ENCODE measurements at regions not wholly inside any gene's neighbourhood (a gene's known extent, or its start where the extent isn't known, plus 50 kb on each side); places are given as distances from the start of the nearest gene placed in this dataset.

GRCh38 chr2:118469103-118469502 is 378.3 kb downstream of the EN1 start:
- peak; percentile 15 for DNase-seq (ENCODE audit: low spot score)
- Histone ChIP-seq H2AFZ (replicated peaks) (no peak overlapping the region), H3K4me3 (no peak overlapping the region), H3F3A (ENCODE audit: low read depth) (no peaks in the 10 kb centered on the region), H3K27me3 (peaks cover 99% of the 10 kb centered on the region), H3K4me2 (no peak overlapping the region), H3K9me3 (ENCODE audit: low read depth) (no peaks in the 10 kb centered on the region), H3K4me1 (peaks cover 9% of the 10 kb centered on the region), H3K9ac (no peak overlapping the region), H3K27ac (no peak overlapping the region), H4K20me1 (ENCODE audit: low read depth) (peaks cover 31% of the 10 kb centered on the region), H3K36me3 (no peaks in the 10 kb centered on the region), H3K79me2 (ENCODE audit: low read depth) (no peaks in the 10 kb centered on the region)
- peaks cover 33% of the 10 kb centered on the region for H3K27me3 Mint-ChIP-seq (ENCODE audit: insufficient read depth, low read depth)
- peaks cover 2% of the 10 kb centered on the region for H3K9me3 Mint-ChIP-seq
- H3K4me3 Mint-ChIP-seq = no peak overlapping the region
- peaks cover 24% of the 10 kb centered on the region for H3K4me1 Mint-ChIP-seq
- TF ChIP-seq EZH2phosphoT487 (IDR thresholded peaks at IDR 0.05) (peak; percentile 53), CTCF (IDR thresholded peaks at IDR 0.05) (no peak)
- no peaks in the 10 kb centered on the region for H3K36me3 Mint-ChIP-seq
- no peak overlapping the region for H3K27ac Mint-ChIP-seq

GRCh38 chr2:118464546-118465265 is 376.4 kb downstream of the INSIG2 start:
- H3K36me3 ChIP-seq = no peaks in the 10 kb centered on the region
- no peaks in the 10 kb centered on the region for H3K9me3 ChIP-seq (ENCODE audit: low read depth)
- H2AFZ ChIP-seq (replicated peaks) = no peak overlapping the region
- no peak for DNase-seq (ENCODE audit: low spot score)
- H3F3A ChIP-seq (ENCODE audit: low read depth) = no peaks in the 10 kb centered on the region
- H3K4me2 ChIP-seq = no peak overlapping the region
- no peak overlapping the region for H3K4me3 ChIP-seq
- H3K27me3 Mint-ChIP-seq (ENCODE audit: insufficient read depth, low read depth) = peaks cover 12% of the 10 kb centered on the region
- H3K9ac ChIP-seq = no peak overlapping the region
- H3K36me3 Mint-ChIP-seq = no peaks in the 10 kb centered on the region
- H3K4me3 Mint-ChIP-seq = no peak overlapping the region
- H3K27ac Mint-ChIP-seq = no peak overlapping the region
- no peaks in the 10 kb centered on the region for H3K79me2 ChIP-seq (ENCODE audit: low read depth)
- peaks cover 11% of the 10 kb centered on the region for H4K20me1 ChIP-seq (ENCODE audit: low read depth)
- no peak overlapping the region for H3K27ac ChIP-seq
- H3K4me1 ChIP-seq = no peaks in the 10 kb centered on the region
- peaks cover 79% of the 10 kb centered on the region for H3K27me3 ChIP-seq
- H3K4me1 Mint-ChIP-seq = peaks cover 8% of the 10 kb centered on the region
- TF ChIP-seq EZH2 (IDR thresholded peaks at IDR 0.05) = no peak
- H3K9me3 Mint-ChIP-seq = no peaks in the 10 kb centered on the region

- no peak for DNase-seq (ENCODE audit: low spot score)
- no peak overlapping the region for H3K4me2 ChIP-seq
- peaks cover 6% of the 10 kb centered on the region for H4K20me1 ChIP-seq (ENCODE audit: low read depth)
- H2AFZ ChIP-seq (replicated peaks) = no peak overlapping the region
- H3K9ac ChIP-seq = no peak overlapping the region
- no peaks in the 10 kb centered on the region for H3F3A ChIP-seq (ENCODE audit: low read depth)
- H3K36me3 ChIP-seq = no peaks in the 10 kb centered on the region
- H3K27ac ChIP-seq = no peak overlapping the region
- H3K36me3 Mint-ChIP-seq = no peaks in the 10 kb centered on the region
- H3K27ac Mint-ChIP-seq = no peak overlapping the region
- H3K9me3 Mint-ChIP-seq = no peaks in the 10 kb centered on the region
- no peak overlapping the region for H3K4me3 Mint-ChIP-seq
- H3K27me3 ChIP-seq = peaks cover 72% of the 10 kb centered on the region
- H3K27me3 Mint-ChIP-seq (ENCODE audit: insufficient read depth, low read depth) = peaks cover 11% of the 10 kb centered on the region
- no peak for TF ChIP-seq EZH2phosphoT487 (IDR thresholded peaks at IDR 0.05)
- TF ChIP-seq CTCF (IDR thresholded peaks at IDR 0.05) = no peak
- TF ChIP-seq EZH2 (IDR thresholded peaks at IDR 0.05) = no peak
- no peaks in the 10 kb centered on the region for H3K4me1 ChIP-seq
- no peak overlapping the region for H3K4me3 ChIP-seq
- H3K4me1 Mint-ChIP-seq = peaks cover 5% of the 10 kb centered on the region
- H3K79me2 ChIP-seq (ENCODE audit: low read depth) = no peaks in the 10 kb centered on the region
- H3K9me3 ChIP-seq (ENCODE audit: low read depth) = no peaks in the 10 kb centered on the region
Measured at GRCh38 chr2:118464046-118464445, 375.8 kb downstream of the INSIG2 start.

- peaks cover 9% of the 10 kb centered on the region for H3K27me3 Mint-ChIP-seq (ENCODE audit: insufficient read depth, low read depth)
Measured at GRCh38 chr2:118460425-118460824, 372.2 kb downstream of the INSIG2 start.

More at GRCh38 chr2:118460425-118460824, 372.2 kb downstream of the INSIG2 start:
- peaks cover 7% of the 10 kb centered on the region for H3K9me3 Mint-ChIP-seq
- Histone ChIP-seq H4K20me1 (ENCODE audit: low read depth) (no peaks in the 10 kb centered on the region), H3K4me3 (no peak overlapping the region), H3F3A (ENCODE audit: low read depth) (no peaks in the 10 kb centered on the region), H3K4me2 (no peak overlapping the region), H3K79me2 (ENCODE audit: low read depth) (no peaks in the 10 kb centered on the region), H3K9ac (no peak overlapping the region), H3K9me3 (ENCODE audit: low read depth) (no peaks in the 10 kb centered on the region), H3K27me3 (peaks cover 47% of the 10 kb centered on the region), H2AFZ (replicated peaks) (no peak overlapping the region), H3K4me1 (no peaks in the 10 kb centered on the region), H3K27ac (no peak overlapping the region), H3K36me3 (no peaks in the 10 kb centered on the region)
- no peak for DNase-seq (ENCODE audit: low spot score)
- H3K36me3 Mint-ChIP-seq = no peaks in the 10 kb centered on the region
- TF ChIP-seq EZH2phosphoT487 (IDR thresholded peaks at IDR 0.05) (no peak), CTCF (IDR thresholded peaks at IDR 0.05) (no peak), EZH2 (IDR thresholded peaks at IDR 0.05) (no peak)
- no peak overlapping the region for H3K27ac Mint-ChIP-seq
- H3K4me3 Mint-ChIP-seq = no peak overlapping the region
- no peaks in the 10 kb centered on the region for H3K4me1 Mint-ChIP-seq

Data from neural progenitor cell (in vitro differentiated cells).